ENCODE measurements at regions not wholly inside any gene's neighbourhood (a gene's known extent, or its start where the extent isn't known, plus 50 kb on each side); places are given as distances from the start of the nearest gene placed in this dataset.

- no peaks in the 10 kb centered on the region for H3K4me1 Mint-ChIP-seq
- no peak overlapping the region for H3K27ac Mint-ChIP-seq
- H3K9me3 Mint-ChIP-seq, result peaks cover 0 to 12% (median 3%) of the 10 kb centered on the region in 3 donors
- H3K4me3 Mint-ChIP-seq, result no peak overlapping the region
- H3K36me3 Mint-ChIP-seq, result no peaks in the 10 kb centered on the region
- no peaks in the 10 kb centered on the region for H3K27me3 Mint-ChIP-seq
These were observed 696.9 kb downstream of the MAT2B start for GRCh38 chr5:164202338-164202737.

GRCh38 chr5:164203581-164204225, 698.3 kb downstream of the MAT2B start:
- Mint-ChIP-seq H3K27ac (no peak overlapping the region), H3K27me3 (no peaks in the 10 kb centered on the region), H3K9me3 (peaks cover 0 to 11% (median 3%) of the 10 kb centered on the region in 3 donors), H3K36me3 (no peaks in the 10 kb centered on the region), H3K4me1 (no peaks in the 10 kb centered on the region), H3K4me3 (no peak overlapping the region)

- Mint-ChIP-seq H3K36me3 (no peaks in the 10 kb centered on the region), H3K27me3 (no peaks in the 10 kb centered on the region), H3K4me3 (no peak overlapping the region), H3K9me3 (peaks cover 0 to 5% (median 2%) of the 10 kb centered on the region in 3 donors), H3K4me1 (no peaks in the 10 kb centered on the region), H3K27ac (no peak overlapping the region)
These were observed 699.0 kb downstream of the MAT2B start for GRCh38 chr5:164204338-164204946.

- Mint-ChIP-seq H3K9me3 (no peaks in the 10 kb centered on the region), H3K4me3 (no peak overlapping the region), H3K36me3 (no peaks in the 10 kb centered on the region), H3K27me3 (no peaks in the 10 kb centered on the region), H3K4me1 (peaks cover 0 to 2% (median 0%) of the 10 kb centered on the region in 3 donors), H3K27ac (no peak overlapping the region)
These were observed 700.8 kb downstream of the MAT2B start for GRCh38 chr5:164206196-164206595.

GRCh38 chr5:164207646-164208045, 702.2 kb downstream of the MAT2B start:
- Mint-ChIP-seq H3K27me3 (no peaks in the 10 kb centered on the region), H3K9me3 (no peaks in the 10 kb centered on the region), H3K4me1 (peaks cover 0 to 2% (median 0%) of the 10 kb centered on the region in 3 donors), H3K27ac (no peak overlapping the region), H3K36me3 (no peaks in the 10 kb centered on the region), H3K4me3 (no peak overlapping the region)

GRCh38 chr5:164210491-164210890, 705.1 kb downstream of the MAT2B start:
- Mint-ChIP-seq H3K4me3 (no peak overlapping the region), H3K36me3 (no peaks in the 10 kb centered on the region), H3K27me3 (no peaks in the 10 kb centered on the region), H3K4me1 (peaks cover 0 to 2% (median 0%) of the 10 kb centered on the region in 3 donors), H3K9me3 (no peaks in the 10 kb centered on the region), H3K27ac (no peak overlapping the region)

GRCh38 chr5:164214698-164215097, 709.3 kb downstream of the MAT2B start:
- Mint-ChIP-seq H3K9me3 (peaks cover 0 to 8% (median 0%) of the 10 kb centered on the region in 3 donors), H3K4me1 (peaks cover 0 to 2% (median 0%) of the 10 kb centered on the region in 3 donors), H3K36me3 (no peaks in the 10 kb centered on the region), H3K27ac (no peak overlapping the region), H3K4me3 (no peak overlapping the region), H3K27me3 (no peaks in the 10 kb centered on the region)

- Mint-ChIP-seq H3K27ac (no peak overlapping the region), H3K9me3 (peaks cover 0 to 8% (median 0%) of the 10 kb centered on the region in 3 donors), H3K27me3 (peaks cover 1% of the 10 kb centered on the region), H3K4me3 (no peak overlapping the region), H3K36me3 (no peaks in the 10 kb centered on the region), H3K4me1 (no peaks in the 10 kb centered on the region)
These were observed 712.0 kb downstream of the MAT2B start for GRCh38 chr5:164217464-164217863.

- no peaks in the 10 kb centered on the region for H3K36me3 Mint-ChIP-seq
- H3K4me1 Mint-ChIP-seq, result no peaks in the 10 kb centered on the region
- H3K9me3 Mint-ChIP-seq, result peaks cover 0 to 8% (median 0%) of the 10 kb centered on the region in 3 donors
- no peak overlapping the region for H3K4me3 Mint-ChIP-seq
- peaks cover 1% of the 10 kb centered on the region for H3K27me3 Mint-ChIP-seq
- no peak overlapping the region for H3K27ac Mint-ChIP-seq
These were observed 715.1 kb downstream of the MAT2B start for GRCh38 chr5:164220522-164220921.

- Mint-ChIP-seq H3K4me1 (no peaks in the 10 kb centered on the region), H3K9me3 (peaks cover 0 to 7% (median 2%) of the 10 kb centered on the region in 3 donors)
These were observed 718.8 kb downstream of the MAT2B start for GRCh38 chr5:164224236-164224635.

GRCh38 chr5:164224772-164225171, 719.4 kb downstream of the MAT2B start:
- no peak overlapping the region for H3K27ac Mint-ChIP-seq
- H3K27me3 Mint-ChIP-seq, result peaks cover 7% of the 10 kb centered on the region
- H3K4me3 Mint-ChIP-seq, result no peak overlapping the region
- H3K36me3 Mint-ChIP-seq, result no peaks in the 10 kb centered on the region
- peaks cover 0 to 7% (median 2%) of the 10 kb centered on the region in 3 donors for H3K9me3 Mint-ChIP-seq
- H3K4me1 Mint-ChIP-seq, result no peaks in the 10 kb centered on the region

More at GRCh38 chr5:164224236-164224635, 718.8 kb downstream of the MAT2B start:
- H3K36me3 Mint-ChIP-seq, result no peaks in the 10 kb centered on the region
- no peak overlapping the region for H3K4me3 Mint-ChIP-seq
- no peak overlapping the region for H3K27ac Mint-ChIP-seq
- peaks cover 7% of the 10 kb centered on the region for H3K27me3 Mint-ChIP-seq

- Mint-ChIP-seq H3K27me3 (peaks cover 9% of the 10 kb centered on the region), H3K4me3 (no peak overlapping the region), H3K9me3 (peaks cover 0 to 7% (median 2%) of the 10 kb centered on the region in 3 donors), H3K27ac (no peak overlapping the region), H3K36me3 (no peaks in the 10 kb centered on the region), H3K4me1 (no peaks in the 10 kb centered on the region)
These were observed 724.9 kb downstream of the MAT2B start for GRCh38 chr5:164230341-164230740.

GRCh38 chr5:164233791-164234190, 728.4 kb downstream of the MAT2B start:
- peaks cover 0 to 1% (median 0%) of the 10 kb centered on the region in 3 donors for H3K9me3 Mint-ChIP-seq
- no peak overlapping the region for H3K27ac Mint-ChIP-seq
- H3K27me3 Mint-ChIP-seq, result peaks cover 5% of the 10 kb centered on the region
- H3K4me3 Mint-ChIP-seq, result no peak overlapping the region
- peaks cover 0 to 3% (median 0%) of the 10 kb centered on the region in 3 donors for H3K4me1 Mint-ChIP-seq
- no peaks in the 10 kb centered on the region for H3K36me3 Mint-ChIP-seq

- no peaks in the 10 kb centered on the region for H3K36me3 Mint-ChIP-seq
- no peak overlapping the region for H3K4me3 Mint-ChIP-seq
- no peak overlapping the region for H3K27ac Mint-ChIP-seq
- H3K9me3 Mint-ChIP-seq, result no peaks in the 10 kb centered on the region
- peaks cover 5% of the 10 kb centered on the region for H3K27me3 Mint-ChIP-seq
- peaks cover 0 to 3% (median 0%) of the 10 kb centered on the region in 3 donors for H3K4me1 Mint-ChIP-seq
These were observed 728.9 kb downstream of the MAT2B start for GRCh38 chr5:164234321-164234720.

- no peaks in the 10 kb centered on the region for H3K9me3 Mint-ChIP-seq
- no peak overlapping the region for H3K4me3 Mint-ChIP-seq
- peaks cover 0 to 3% (median 0%) of the 10 kb centered on the region in 3 donors for H3K4me1 Mint-ChIP-seq
- H3K27me3 Mint-ChIP-seq, result peaks cover 5% of the 10 kb centered on the region
- no peak overlapping the region for H3K27ac Mint-ChIP-seq
- H3K36me3 Mint-ChIP-seq, result no peaks in the 10 kb centered on the region
These were observed 730.0 kb downstream of the MAT2B start for GRCh38 chr5:164235300-164235891.

All from IgD-negative memory B cell (primary cell).